ENCODE measurements at regions not wholly inside any gene's neighbourhood (a gene's known extent, or its start where the extent isn't known, plus 50 kb on each side); places are given as distances from the start of the nearest gene placed in this dataset.

DNA sequence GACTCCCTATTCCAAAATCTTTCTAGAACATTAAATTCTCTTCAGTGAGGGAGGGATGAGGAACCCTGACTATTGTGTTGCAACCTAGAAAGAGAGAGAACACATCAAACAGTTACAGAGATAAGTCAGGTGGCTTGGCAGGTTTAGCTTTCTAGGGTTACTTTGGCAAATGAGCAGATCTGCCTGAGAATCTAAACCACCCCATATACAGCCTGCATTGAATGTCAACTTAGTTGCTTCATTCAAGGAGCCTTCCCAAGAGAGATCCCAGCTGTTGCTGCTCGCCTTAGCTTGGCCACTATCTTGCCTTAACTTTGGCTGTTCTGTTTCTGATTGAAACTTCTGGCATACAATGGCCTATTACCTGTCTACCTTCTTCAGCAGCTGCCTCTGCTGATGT, 74.7 kb upstream of the TCF21 start:
- TF ChIP-seq, protein P1, sequence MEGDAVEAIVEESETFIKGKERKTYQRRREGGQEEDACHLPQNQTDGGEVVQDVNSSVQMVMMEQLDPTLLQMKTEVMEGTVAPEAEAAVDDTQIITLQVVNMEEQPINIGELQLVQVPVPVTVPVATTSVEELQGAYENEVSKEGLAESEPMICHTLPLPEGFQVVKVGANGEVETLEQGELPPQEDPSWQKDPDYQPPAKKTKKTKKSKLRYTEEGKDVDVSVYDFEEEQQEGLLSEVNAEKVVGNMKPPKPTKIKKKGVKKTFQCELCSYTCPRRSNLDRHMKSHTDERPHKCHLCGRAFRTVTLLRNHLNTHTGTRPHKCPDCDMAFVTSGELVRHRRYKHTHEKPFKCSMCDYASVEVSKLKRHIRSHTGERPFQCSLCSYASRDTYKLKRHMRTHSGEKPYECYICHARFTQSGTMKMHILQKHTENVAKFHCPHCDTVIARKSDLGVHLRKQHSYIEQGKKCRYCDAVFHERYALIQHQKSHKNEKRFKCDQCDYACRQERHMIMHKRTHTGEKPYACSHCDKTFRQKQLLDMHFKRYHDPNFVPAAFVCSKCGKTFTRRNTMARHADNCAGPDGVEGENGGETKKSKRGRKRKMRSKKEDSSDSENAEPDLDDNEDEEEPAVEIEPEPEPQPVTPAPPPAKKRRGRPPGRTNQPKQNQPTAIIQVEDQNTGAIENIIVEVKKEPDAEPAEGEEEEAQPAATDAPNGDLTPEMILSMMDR (conservative IDR thresholded peaks at IDR 0.05; ENCODE audit: low read depth, low read length) = no peak
- no peak for TF ChIP-seq EZH2 (IDR thresholded peaks at IDR 0.05; ENCODE audit: borderline replicate concordance, low read depth, low read length, poor library complexity, severe bottlenecking)
